Islet precursor cell (in vitro differentiated cells): ENCODE measurements at regions not wholly inside any gene's neighbourhood (a gene's known extent, or its start where the extent isn't known, plus 50 kb on each side); places are given as distances from the start of the nearest gene placed in this dataset.
A peak's percentile ranks its signal among the peaks of the same experiment; 100 is the strongest.

Experiments
- DNase-seq: peaks from one replicate; pipeline ENCODE4 v3.0.0-alpha.2; 2018

GRCh38 chr6:11350294-11350693 lies 117.8 kb upstream of the NEDD9 start:
- DNase-seq, result no peak

GRCh38 chr6:11349880-11350279 lies 117.4 kb upstream of the NEDD9 start:
- DNase-seq, result no peak

GRCh38 chr6:11346516-11346915 lies 114.0 kb upstream of the NEDD9 start:
- DNase-seq, result no peak

GRCh38 chr6:11345536-11345935 lies 113.1 kb upstream of the NEDD9 start:
- no peak for DNase-seq

- DNase-seq, result no peak
Measured at GRCh38 chr6:11343963-11344723, 111.7 kb upstream of the NEDD9 start.

GRCh38 chr6:11341867-11342266 lies 109.4 kb upstream of the NEDD9 start:
- no peak for DNase-seq

- peak; percentile 43 for DNase-seq
Measured at GRCh38 chr6:11341303-11341702, 108.8 kb upstream of the NEDD9 start.

GRCh38 chr6:11339380-11339779 lies 106.9 kb upstream of the NEDD9 start:
- no peak for DNase-seq

- DNase-seq, result peak; percentile 14
Measured at GRCh38 chr6:11337306-11337705, 104.8 kb upstream of the NEDD9 start.

- peak; percentile 12 for DNase-seq
Measured at GRCh38 chr6:11335826-11336225, 103.4 kb upstream of the NEDD9 start.

- no peak for DNase-seq
Measured at GRCh38 chr6:11333132-11333849, 100.8 kb upstream of the NEDD9 start.

GRCh38 chr6:11332463-11332862 lies 100.0 kb upstream of the NEDD9 start:
- DNase-seq, result no peak

- DNase-seq, result no peak
Measured at GRCh38 chr6:11331111-11331510, 98.6 kb upstream of the NEDD9 start.

GRCh38 chr6:11330413-11330760 lies 97.9 kb upstream of the NEDD9 start:
- DNase-seq, result peak; percentile 64

GRCh38 chr6:11329726-11330412 lies 97.4 kb upstream of the NEDD9 start:
- no peak for DNase-seq

- peak; percentile 74 for DNase-seq
Measured at GRCh38 chr6:11328613-11329247, 96.3 kb upstream of the NEDD9 start.

GRCh38 chr6:11327961-11328360 lies 95.5 kb upstream of the NEDD9 start:
- DNase-seq, result no peak

- no peak for DNase-seq
Measured at GRCh38 chr6:11326116-11326515, 93.6 kb upstream of the NEDD9 start.

- DNase-seq, result no peak
Measured at GRCh38 chr6:11324453-11325015, 92.1 kb upstream of the NEDD9 start.

- DNase-seq, result no peak
Measured at GRCh38 chr6:11323666-11324452, 91.4 kb upstream of the NEDD9 start.

GRCh38 chr6:11322252-11322885 lies 89.9 kb upstream of the NEDD9 start:
- DNase-seq, result no peak
